ENCODE measurements at regions not wholly inside any gene's neighbourhood (a gene's known extent, or its start where the extent isn't known, plus 50 kb on each side); places are given as distances from the start of the nearest gene placed in this dataset.

DNA sequence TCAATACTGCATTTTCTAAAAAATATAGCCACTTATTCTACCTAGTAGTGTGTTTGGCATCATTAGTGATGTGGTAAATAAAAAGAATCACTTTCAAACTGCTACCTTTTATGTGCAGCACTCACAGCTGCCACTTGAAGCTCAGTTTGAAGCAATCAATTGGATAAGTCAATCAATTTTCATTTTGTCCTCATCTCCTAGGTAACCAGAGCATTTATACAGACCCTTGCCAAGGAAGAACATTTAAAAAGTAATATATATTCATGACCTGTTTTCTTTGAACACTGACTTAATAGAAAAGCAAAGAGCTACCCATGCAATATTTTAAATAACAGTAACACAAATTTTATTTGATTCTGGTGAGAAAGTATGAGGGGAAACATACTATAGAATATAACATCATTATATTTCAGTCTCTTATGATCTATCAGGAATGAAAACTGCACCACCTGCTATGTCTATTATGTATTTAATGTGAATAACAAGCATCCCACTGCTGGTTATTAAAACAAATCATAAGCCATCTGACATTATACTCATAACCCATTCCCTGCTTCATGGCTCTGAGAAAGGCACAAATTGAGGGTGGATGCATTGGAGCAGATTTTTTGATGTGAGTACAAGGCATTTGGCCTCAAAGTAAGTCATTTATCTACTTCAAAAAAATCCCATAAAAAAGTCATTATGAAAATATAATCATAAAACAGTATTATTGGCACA lies 168.4 kb upstream of the C21orf91 start:
- no peak for DNase-seq (ENCODE audit: low read depth in 2 of 3, low spot score in 1 of 3)

DNA sequence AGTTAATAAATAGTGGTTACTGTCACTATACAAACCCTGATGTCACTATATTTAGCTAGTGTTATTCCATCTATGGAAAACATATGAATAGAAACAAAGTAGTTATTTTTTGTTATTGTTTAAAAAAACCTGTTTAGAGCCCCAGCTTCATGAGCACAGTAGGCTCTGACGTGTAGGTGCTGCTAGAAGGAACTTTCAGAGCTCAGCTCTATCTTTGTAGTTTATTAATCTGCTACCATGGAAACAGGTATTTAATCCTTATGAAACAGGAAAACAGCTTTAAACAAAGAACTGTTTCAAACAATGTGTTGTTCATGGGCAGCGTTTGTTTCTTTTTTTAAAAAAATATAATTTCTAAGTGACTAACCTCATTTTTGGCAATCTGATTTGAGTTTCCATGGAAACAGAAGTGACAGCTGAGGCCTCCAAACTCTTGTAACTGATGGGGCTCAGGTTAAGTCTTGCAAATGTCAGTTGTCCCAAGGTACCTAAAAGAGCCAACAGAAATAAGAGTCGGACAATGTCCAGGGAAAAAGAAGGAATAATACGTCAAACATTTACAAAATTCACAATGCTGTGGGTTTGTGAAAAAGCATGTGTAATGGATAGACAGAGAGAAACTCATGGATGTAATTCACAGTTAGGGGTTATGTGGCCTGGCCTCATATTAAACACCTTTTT lies 162.0 kb upstream of the C21orf91 start:
- no peak for DNase-seq (ENCODE audit: low read depth in 2 of 3, low spot score in 1 of 3)

DNA sequence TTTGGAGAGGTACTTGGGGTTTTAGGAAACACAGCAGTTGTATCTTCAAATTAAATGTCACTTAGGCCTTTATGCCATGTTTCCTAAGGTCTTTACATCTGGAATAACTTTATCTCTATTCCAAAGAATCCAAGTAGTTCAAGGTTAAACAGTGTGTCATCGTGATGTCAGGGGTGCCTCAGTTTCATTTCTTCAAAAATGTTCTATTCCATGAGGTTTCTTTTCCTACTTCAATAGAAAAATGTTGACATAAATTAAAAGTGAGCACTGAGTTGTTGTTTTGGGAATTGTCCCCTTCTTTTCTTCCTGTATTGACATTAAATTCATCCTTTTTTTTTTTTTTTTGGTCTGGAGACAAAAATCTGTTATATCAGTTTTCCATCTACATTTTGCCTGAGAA lies 160.6 kb upstream of the C21orf91 start:
- no peak for DNase-seq (ENCODE audit: low read depth in 2 of 3, low spot score in 1 of 3)

DNA sequence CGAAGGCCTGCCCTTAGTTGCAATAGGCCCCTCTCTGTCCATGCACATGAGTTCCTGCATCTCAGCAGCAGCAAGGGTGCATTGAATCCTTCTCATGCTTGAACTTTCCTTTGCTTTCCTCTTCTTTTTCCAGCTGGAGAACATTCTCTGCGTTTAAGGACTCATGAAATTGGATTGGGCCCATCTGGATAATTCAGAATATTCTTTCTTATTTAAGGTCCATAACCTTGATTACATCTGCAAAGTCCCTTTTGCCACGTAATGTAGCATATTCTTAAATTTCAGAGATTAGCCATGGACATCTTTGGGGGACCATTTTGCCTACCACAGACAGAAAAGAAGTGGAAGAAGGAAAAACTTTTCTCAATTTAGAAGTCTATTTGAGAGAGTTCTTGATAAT lies 159.7 kb upstream of the C21orf91 start:
- no peak for DNase-seq (ENCODE audit: low read depth in 2 of 3, low spot score in 1 of 3)

DNA sequence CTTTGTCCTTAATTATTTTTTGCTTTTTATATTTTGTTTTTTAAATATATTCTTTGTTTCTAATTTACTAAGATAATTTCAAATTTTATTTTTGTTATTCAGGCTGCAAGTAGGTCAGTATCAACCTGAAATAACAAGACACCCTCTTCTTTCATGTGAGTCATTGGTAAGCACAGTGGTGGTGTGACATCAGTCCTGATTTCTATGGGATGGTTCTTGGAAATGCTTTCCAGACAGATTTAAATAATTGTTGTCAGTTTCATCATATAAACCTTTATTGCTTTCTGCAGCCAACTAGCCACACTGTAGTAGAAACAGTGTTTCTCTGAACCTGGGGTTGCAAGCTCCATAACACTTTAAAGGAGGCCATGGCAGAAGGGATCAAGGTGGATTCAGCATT lies 157.5 kb upstream of the C21orf91 start:
- DNase-seq (ENCODE audit: low read depth in 2 of 3, low spot score in 1 of 3) = no peak

DNA sequence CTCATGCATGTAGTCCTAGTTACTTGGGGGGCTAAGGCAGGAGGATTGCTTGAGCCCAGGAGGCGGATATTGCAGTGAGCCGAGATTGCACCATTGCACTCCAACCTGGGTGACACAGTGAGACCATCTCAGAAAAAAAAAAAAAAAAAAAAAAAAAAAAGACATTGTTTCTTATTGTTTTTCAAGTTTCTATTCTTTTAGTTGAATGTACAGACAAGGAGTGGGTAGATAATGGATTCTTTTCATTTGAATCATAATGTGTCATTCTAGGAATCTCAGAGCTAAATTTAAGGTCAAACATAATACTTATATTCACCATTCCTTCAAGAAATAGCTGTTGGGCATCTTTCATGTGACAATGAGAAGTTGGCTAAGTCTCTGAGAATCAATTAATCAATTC lies 157.0 kb upstream of the C21orf91 start:
- DNase-seq (ENCODE audit: low read depth in 2 of 3, low spot score in 1 of 3) = no peak

DNA sequence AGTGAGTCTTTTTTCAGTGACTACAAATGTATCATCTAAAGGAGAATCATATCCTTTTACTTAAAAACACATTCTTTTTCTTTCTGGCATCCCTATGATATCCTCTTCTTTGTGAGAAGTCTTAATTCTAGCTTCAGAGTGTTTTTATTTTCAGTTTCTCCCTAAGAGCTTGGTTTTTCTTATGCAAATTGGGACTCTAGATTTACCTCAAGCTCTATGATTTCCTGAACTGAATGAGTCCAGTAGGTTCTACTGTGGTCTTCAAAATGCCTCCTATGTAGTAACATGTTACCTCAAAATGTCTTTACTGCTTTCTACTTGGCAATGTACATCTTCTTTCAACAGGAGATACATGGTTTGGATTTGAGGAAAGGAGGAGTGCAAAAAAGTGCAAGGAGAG lies 148.2 kb upstream of the C21orf91 start:
- no peak for DNase-seq (ENCODE audit: low read depth in 2 of 3, low spot score in 1 of 3)

DNA sequence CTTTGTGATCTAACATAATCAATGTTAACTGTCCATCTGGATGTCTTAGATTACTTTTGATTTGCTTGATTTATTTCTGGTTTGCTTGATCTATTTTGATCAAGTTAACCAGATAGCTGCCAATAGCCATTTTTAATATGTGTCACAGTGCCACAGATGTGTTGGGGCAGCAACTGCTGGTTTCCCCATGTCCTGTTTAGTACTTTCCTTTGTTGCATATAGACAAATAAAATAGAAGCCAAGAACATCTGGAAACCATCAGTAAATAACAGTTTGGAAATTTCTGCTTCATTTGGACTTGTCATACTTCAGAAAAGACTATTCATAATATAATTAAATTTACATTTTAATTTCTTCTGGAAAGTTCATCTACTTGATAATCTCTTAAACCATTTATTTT lies 145.6 kb upstream of the C21orf91 start:
- DNase-seq (ENCODE audit: low read depth in 2 of 3, low spot score in 1 of 3) = no peak

DNA sequence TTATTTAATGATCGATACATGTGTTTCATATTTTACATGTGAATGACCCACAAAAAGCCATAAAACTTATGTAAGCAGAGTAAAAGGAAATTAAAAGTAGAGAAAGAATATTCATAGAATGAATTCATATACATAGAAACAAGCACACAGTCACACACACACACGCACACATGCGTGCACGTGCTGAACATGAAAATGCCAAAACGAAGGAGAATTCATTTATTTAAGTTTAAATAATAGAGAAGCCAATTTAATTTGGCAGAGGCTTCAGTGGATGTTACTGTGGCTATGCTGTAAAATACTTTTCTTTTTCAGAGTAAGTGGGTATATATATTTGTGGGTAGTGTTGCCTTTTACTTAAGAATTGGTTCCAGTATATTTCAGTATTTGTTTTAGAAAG lies 145.0 kb upstream of the C21orf91 start:
- DNase-seq (ENCODE audit: low read depth in 2 of 3, low spot score in 1 of 3) = no peak

DNA sequence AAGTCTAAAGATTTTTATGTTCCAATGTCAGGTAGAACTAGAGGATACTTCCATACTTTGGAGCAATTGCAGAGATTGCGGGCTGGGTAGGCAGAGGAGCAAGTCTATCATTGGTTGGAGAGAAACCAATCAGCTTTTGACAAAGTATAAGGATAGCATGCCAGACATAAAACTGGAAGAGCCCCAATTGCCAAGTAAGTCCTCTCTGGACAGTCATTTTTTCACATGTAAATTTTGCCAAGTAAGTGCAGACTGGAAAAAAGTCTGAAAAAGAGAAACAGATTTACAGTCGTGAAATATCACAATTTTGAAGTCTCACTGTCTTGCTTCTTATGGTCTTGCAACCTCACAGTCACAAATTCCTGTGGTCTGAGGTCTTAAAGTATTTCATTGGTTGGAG lies 131.4 kb upstream of the C21orf91 start:
- DNase-seq (ENCODE audit: low read depth in 2 of 3, low spot score in 1 of 3) = no peak

DNA sequence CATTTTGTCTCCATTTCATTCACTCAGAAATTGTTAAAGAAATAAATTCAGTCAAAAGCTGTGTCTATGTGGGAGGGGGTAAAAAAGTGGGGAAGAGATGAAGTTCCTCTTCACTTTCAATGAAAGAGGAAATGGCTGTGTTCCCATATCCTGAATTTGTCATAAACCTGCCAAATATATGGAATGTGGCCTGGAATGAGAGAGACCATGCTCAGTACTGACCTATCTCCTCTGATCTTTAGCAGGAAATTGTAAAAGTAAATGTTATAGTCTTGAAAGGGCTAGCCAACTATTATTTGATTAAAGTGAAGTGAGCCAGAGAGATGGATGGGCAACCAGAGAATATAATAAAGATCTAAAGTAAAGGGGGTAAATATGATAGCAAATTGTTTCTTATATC lies 130.3 kb upstream of the C21orf91 start:
- DNase-seq (ENCODE audit: low read depth in 2 of 3, low spot score in 1 of 3) = no peak

DNA sequence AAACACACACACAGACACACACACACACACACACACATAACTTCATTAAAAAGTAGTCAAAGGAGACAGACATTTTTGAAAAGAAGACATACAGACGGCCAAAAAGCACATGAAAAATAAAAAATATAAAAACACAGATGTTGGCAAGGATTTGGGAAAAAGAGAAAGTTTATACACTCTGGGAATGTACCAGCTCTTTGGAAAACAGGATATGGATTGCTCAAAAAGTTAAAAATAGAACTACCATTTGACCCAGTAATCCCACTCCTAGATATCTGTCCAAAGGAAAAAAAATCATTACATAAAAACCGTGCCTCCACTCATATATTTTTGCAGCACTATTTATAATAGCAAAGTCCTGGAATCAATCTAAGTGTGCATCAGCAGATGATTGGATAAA lies 128.4 kb upstream of the C21orf91 start:
- DNase-seq (ENCODE audit: low read depth in 2 of 3, low spot score in 1 of 3) = no peak

DNA sequence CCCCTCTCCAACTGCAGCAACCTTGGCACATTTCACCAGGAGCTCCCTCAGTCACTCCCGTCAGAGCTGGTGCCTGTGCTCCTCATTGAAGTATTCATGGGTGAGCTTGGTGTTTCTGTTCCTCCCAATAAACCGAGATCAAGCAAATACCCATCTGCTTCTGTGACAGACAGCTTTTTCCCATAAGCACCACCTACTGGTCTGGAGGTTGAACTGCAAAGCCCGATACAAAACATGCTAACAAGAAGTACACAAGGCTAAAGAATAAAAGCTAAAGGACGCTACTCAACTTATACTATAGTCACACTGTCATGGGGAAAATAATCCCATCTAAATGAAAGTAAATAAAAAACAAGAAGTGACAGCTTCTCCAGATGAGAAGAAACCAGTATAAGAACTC lies 111.9 kb upstream of the C21orf91 start:
- peak in 1 of 3 donors; percentile 3 for DNase-seq (ENCODE audit: low read depth in 2 of 3, low spot score in 1 of 3)

DNA sequence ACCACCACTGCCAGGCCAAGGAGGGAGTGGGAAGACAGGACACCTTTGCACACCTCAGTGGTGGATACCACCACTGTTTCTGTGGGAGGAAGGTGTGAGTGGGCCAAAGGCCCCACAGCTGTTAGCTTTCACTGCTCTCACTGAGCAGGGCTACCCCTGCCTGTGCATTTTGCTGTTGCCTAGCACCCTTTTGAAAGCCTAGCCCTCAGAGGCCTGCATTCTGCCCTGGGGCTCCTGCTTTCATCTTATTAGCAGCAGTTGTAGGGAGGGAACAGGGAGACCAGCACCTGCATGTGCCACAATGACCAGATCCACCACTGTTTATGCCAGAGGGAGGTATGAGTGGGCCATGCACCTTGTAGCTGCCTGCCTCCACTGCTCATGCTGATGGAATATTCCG lies 110.9 kb upstream of the C21orf91 start:
- no peak for DNase-seq (ENCODE audit: low read depth in 2 of 3, low spot score in 1 of 3)

DNA sequence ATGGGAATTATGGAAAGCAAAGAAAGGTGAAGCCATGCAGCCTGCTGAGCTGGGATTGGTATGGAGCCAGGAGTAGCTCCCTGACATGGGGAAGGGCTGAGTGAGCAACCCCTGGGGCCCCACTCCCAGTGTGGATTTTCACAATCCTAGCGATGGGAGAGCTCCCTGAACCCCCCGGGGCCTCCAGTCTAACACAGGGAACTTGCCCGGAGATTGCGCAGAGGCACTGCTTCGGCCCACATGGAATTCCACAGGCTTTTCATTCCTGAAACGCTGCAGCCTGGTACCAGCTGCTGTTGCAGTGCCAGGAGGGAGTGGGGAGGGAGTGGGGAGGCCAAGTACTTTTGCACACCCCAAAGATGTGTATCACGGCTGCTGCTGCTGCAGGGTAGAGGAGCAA lies 110.4 kb upstream of the C21orf91 start:
- no peak for DNase-seq (ENCODE audit: low read depth in 2 of 3, low spot score in 1 of 3)

DNA sequence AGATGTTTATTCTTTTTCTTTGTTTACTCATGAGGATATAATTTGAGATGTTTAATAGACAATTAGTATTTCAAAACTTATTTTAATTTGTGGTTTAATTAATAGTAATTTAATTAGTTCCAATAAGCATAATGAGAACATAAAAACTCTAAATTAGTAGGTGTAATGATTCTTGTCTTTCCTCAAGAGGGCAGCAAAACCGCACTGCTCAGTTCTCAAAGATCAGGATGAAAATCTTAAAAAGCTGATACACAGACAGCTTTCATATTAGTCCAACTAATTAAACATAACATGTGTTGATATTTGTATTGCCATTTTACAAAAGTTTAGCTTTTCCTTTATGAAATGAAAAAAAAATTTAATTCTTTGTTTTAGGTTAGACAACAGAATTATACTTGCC lies 106.7 kb upstream of the C21orf91 start:
- DNase-seq (ENCODE audit: low read depth in 2 of 3, low spot score in 1 of 3) = no peak

DNA sequence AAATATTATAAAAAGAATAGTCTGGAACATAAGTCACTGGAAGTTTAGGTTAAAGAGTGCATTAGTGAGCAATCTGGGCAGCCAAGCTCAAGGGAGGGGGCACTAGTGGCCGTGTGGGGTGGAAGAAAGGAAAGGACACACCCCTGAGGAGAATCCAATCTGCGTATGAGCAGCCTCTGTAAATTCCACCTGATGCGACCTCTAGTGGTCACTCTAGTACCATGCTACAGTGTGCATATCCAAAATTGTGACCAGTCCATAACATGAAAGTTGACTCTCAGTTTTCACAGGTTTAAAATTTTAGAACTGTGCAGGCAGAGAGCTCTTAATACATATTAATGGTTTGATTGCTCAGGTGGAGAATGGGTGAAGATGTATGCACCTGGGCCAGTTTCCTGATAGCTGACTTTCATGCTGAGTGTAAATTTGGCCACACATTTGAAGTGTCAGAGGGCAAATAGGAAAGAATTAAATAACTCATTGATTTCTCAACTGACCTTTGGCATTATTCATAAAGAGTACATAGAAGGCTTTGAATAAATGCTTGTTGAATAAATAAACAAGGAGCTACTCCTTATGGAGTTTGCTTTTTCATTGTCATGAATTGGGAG lies 105.9 kb upstream of the C21orf91 start:
- DNase-seq (ENCODE audit: low read depth in 2 of 3, low spot score in 1 of 3) = peak in 2 of 3 donors; percentile 18 to 32

DNA sequence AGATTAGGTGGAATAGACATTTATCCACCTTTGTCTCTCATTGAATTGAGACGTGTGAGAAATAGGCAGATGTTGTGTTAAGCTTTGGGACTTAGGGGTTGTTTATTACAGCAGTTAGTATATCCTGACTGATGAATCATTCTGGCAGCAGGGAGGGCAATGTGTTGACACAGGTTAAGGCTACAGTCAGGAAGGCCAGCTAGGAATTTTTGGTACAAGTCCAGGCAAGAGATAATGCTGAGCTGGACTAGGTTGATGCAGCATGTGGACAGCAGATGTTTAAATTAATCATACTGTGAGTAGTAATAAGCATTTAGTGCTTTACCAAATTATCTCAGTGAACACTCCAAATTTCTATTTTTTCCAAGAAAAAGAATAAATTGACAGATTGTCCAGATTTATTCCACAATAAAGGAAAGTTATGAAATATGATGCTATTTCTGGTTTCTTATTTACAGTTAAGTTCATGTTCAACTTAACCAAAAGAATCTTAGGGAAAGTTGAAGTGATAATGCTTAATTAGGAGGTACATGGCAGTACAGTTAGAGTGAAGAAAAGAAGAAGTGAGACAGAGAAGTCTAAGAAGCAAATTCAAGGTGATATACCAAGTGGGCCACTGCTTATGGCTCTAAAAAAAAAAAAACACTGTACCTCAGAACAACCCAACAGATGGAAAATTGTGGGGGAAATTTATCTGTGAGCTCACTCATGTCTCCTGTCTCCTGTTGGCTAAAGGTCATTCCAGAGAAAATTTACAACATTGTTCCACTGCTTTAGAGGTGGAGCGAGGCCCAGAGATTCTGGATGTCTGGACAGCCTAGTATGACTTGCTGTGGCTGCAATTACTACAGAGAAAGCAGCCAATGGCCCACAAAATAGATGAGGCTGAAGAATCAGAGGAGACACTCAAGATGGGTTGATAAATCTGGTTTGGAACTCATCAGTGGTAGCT lies 102.7 kb upstream of the C21orf91 start:
- DNase-seq (ENCODE audit: low read depth in 2 of 3, low spot score in 1 of 3) = no peak

DNA sequence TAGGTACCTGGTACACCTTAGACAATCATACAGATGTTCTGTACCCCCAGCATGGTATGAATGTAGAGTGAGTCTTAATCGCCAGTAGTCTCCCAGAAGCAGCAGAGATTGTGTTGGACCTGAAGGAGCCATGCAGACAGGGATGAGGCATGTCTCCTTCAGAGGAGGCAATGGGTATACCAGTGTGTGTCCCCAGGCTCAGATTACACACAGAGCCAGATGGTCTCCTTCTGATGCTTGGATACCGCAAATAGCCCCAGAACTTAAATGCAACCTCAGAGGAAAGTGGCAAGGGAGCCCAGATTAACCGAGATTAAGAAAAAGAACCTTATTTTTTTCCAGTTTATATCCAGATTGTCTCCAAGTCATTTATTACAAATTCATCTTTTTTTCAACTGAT lies 96.8 kb upstream of the C21orf91 start:
- DNase-seq (ENCODE audit: low read depth in 2 of 3, low spot score in 1 of 3) = no peak

DNA sequence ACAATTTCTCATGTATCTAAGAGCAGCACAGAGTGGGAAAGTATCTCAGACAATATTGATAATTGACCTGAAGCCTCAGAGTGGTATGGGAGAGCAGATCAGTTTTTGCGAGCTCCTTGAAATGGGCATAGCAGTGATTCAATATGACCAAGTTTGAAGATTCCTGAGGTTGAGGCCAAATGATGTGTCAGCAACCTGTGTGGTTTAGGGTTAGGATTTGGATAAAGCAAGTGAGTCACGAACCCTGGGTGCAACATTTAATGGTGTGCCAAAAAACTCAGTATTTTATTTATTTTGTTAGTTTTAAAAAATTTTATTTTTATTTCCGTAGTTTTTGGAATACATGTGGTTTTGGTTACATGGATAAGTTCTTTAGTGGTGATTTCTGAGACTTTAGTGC lies 92.5 kb upstream of the C21orf91 start:
- DNase-seq (ENCODE audit: low read depth in 2 of 3, low spot score in 1 of 3) = no peak

DNA sequence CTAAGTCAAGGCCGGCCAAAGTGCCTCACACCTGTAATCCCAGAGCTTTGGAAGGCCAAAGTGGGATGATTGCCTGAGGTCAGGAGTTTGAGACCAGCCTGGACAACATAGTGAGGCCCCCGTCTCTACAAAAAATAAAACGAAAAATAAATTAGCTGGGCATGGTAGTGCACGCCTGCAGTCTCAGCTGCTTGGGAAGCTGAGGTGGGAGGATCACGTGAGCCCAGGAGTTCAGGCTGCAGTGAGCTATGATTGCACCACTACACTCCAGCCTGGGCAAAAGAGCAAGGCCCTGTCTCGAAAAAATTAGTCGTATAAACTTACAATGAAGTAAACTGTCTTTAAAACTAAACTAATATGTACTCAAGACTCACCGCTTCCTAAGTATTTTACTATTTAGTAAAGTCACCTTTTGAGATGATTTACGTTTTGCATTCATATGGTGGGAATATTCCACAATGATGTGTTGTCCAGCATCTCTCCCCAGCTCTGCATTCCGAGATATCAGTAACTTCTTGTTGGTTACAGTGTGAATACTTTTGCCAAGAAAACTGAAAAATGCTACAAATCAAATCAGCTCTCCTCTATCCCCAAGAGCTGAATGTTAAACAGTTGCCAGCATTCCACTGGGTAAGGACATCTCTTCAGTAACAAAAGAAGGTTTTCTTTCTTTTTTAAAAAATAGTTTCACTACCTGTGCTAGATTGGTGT lies 84.9 kb upstream of the C21orf91 start:
- no peak for DNase-seq (ENCODE audit: low read depth in 2 of 3, low spot score in 1 of 3)

Measured in stimulated activated CD4-positive, alpha-beta T cell treated with anti-CD3 and anti-CD28 coated beads, Interleukin-12 subunit alpha, Interleukin-12 subunit beta, amount 100 ng/mL, for 48 hours (primary cell).